NCI-H1092 (cell line): ENCODE measurements at regions not wholly inside any gene's neighbourhood (a gene's known extent, or its start where the extent isn't known, plus 50 kb on each side); places are given as distances from the start of the nearest gene placed in this dataset.

Experiments
- DNase-seq: peaks from one replicate; lab custom pipeline; 2025; lab: John Stamatoyannopoulos, UW

DNA sequence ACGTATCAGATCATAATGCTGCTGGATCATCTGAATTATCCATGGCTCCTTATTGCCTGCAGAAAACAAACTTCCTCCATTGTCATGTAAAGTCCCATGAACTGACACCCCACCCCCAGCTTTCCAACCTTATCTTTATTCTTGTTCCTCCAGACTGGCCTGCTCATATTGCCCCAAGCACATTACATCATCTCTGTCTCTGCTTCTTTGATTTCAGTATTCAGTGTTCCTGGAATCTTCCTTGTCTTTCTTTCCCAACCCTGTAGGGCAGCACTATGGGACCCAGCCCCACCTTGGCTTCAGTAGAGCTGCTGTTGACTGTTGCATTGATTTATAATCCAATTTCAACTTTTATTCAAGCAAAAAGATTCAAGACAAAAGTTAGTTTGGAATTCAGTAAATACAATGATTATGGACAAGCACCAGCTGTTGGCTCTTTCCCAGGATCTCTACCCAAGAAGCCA is 187.5 kb upstream of the ECI2 start:
- no peak for DNase-seq

- no peak for DNase-seq
Measured at GRCh38 chr6:4322134-4322845, 186.9 kb upstream of the ECI2 start.

- no peak for DNase-seq
Measured at GRCh38 chr6:4320860-4321259, 185.5 kb upstream of the ECI2 start.

- DNase-seq = no peak
Measured at GRCh38 chr6:4319981-4320683, 184.8 kb upstream of the ECI2 start.

GRCh38 chr6:4318321-4318720 is 182.9 kb upstream of the ECI2 start:
- DNase-seq = no peak

DNA sequence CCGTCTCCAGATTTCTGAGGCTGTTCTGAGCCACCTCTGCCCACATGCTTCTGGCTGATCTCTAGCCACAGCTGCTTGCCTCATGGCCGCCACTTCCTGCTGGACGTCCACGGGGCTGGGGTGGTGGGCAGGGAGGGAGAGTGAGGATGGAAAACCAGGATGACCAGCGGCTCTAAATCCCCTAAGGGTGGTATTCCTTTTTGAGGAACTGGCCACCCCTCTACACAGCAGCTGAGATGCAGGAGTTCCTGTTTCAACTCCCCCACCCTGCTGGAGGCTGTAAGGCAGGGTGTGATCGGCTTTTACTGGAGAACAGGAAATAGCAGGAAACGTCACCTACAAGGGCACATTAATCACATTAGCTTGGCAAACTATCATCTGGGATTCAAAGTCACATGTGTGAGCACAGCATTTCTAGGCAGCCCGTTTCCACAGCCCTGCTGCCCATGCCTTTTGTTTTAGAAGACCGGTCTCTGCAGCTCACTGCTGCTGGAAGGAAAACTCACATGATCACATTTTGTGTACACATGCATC is 181.6 kb upstream of the ECI2 start:
- DNase-seq = no peak

DNA sequence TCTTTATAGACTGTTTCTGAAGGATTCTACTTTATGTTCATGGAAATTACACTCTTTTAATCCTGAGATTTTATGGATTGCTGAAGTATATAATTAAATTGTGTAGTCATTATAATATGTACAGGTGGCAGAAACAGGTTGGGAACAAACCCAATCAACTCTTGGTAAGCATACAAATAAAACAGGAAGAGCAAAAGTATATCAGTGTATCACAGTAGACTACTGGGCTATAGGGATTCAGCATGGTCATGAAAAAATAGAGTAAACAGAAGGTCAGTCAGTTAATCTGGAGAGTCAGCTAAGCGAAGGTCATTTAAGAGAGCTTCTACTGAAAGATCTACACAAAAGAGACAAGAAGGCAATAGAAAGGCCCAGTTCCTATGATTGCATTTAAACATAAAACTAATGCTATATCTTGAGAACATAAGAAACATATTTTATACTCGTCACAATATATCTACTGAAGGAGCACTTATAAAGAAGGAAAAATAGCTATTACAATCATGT is 178.9 kb upstream of the ECI2 start:
- no peak for DNase-seq

- DNase-seq = no peak
Measured at GRCh38 chr6:4313044-4313686, 177.8 kb upstream of the ECI2 start.

DNA sequence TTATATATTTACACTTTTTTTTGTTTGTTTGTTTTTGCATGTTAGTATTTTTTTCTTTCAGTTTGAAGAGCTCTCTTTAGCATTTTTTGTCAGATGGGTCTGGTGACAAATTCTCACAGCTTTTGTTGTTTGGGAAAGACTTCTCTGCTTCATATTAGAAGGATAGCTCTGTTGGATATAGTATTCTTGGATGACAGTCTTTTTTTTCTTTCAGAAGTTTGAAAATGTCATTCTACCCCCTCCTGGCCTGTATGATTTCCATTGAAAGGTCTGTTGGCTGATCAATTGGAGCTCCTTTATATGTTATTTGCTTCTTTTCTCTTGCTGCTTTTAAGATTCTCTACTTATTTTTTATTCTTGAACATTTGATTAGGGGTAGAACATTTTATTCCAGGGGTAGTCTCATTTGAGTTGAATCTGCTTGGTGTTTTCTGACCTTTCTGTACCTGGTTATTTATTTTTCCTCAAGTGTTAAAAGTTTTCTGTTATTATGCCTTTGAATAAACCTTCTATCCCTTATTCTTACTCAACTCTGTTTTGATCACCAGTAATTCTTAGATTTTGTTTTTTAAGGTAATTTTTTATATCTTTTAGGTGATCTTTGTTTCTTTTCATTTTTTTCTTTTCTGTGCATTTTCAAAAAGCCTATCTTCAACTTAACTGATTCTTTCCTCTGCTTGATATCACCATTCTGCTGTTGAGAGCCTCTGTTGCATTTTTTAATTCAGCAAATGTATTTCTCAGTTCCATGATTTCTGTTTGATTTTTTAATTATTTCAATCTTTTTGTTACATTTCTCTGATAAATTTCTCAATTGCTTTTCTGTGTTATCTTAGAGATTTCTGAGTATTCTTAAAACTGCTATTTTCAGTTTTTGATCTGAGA is 176.8 kb upstream of the ECI2 start:
- DNase-seq = no peak

DNA sequence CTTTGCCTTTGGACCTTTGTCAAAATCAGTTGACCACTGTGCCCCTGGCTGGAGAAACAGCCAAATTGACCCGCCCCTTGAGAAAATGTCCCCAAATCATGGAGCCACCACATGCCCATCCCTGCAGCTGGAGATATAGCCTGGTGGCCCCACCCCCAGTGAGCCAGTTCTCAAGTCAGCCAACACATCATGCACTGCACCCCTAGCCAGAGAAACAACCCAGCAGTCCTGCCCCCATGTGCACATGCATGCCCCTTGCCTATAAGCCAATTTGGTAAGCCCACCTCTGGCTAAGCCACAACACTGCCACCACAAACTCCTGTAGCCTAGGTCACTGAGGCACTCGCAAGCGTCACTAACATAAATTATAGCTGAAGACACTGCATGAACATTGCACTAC is 174.2 kb upstream of the ECI2 start:
- DNase-seq = no peak

DNA sequence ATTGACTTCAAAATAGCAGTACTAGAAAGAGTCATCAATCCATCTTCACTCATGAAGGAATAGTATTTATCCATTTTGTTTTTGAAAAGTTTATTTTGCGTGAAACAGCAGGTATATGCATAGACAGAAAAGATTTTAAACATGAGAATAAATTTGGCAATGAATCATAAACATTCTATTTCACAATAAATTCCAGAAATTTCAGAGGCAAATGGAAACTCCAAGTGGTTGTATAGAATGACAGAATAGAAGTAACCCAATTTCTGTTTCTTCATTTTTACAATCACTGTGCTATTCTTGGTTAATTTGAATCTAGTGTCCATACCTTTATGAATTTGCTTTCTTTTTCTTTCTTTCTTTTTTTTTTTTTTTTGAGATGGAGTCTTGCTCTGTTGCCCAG is 173.0 kb upstream of the ECI2 start:
- DNase-seq = no peak

GRCh38 chr6:4304927-4305455 is 169.6 kb upstream of the ECI2 start:
- no peak for DNase-seq

DNA sequence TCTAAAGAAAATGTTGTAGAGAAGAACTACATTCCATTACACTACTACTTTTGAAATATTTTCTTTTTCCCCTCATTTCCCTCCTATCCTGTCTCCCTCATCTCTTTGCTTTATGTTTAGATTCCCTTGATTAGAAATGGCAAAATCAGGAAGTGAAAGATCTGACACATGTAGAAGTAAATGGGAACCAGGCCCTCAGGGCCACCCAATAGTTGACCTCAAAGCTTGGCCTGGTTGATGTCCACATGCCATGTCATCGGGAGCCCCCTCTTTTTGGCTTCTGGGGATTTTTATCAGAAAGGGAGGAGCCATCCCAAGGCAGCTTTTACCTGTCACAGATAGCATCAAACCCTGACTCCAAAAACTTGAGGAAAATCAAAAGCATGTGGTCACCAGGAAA is 168.3 kb upstream of the ECI2 start:
- no peak for DNase-seq

DNA sequence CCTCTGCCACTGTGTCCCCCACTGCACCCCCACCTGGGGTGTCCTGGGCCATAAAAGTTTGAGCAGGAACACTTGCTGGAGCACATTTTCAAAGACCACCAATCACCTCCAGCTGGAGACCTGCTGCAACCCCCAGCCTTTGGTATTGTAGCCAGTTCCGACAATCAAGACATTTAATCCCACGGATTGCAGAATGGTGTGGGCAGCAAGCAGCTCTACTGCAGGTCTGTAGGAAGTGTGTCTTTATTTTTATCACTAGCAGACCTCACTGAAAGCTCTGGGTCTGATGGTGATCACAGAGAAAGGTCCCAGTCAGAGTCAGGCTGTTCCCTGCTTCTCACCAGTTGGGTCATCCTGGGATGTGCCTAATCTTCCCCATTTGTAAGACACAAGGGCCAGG is 167.1 kb upstream of the ECI2 start:
- no peak for DNase-seq

DNA sequence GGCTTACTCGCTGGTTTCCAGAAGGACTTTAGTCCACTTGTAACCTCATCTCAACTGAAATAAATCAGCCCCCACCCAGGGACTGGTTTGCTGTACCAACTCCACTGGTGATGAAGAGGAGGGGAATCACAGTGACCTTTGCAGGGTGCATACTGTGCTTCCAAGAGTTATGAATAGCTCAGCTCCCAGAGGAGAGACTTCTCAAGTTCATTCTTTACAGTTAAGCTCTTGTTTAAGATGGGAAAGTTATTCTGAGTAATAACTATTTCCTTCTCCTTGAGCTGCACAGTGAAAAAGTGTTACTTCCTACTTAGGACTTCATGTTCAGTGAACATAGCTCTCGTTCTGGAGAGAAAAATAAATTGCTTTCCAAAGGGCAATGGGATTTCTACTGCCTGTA is 166.5 kb upstream of the ECI2 start:
- DNase-seq = no peak

GRCh38 chr6:4300917-4301316 is 165.5 kb upstream of the ECI2 start:
- no peak for DNase-seq

- no peak for DNase-seq
Measured at GRCh38 chr6:4299476-4299875, 164.1 kb upstream of the ECI2 start.

DNA sequence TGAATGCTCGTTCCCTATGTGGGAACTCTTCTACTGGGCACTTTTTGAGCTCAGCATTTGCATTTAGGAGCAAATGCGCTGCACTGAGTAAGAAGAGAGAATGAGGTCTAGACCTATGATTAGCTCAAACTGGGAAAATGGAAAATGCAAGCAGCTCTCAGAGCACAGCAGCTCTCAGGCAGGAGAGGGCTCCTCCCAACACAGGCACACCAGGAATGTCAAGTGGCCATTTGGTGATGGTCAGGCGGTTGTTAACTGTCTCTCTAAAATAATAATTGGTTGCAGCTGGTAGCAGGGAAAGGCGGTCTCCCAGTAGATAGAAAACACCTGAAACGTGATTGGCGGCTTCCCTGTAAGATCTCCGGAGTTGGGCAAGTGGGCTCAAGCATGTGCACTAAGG is 162.0 kb upstream of the ECI2 start:
- no peak for DNase-seq

DNA sequence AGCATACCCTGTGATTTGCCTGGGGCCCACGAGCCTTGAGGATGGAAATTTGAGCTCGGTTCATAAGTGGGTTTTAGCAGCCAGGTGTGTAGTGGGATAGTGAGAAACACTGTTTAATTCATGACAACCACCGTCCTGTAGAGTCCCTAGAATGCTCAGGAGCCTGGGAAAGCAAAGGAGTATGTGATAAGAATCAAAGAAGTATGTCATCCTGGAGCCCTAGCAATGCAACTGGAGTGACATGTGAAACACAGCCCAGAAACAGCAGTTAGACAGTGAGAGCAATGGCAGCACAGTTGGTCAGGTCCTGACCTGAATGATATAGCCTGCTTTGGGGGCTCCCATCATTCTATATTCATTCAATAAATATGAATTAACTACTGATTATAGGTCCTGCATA is 161.2 kb upstream of the ECI2 start:
- no peak for DNase-seq

GRCh38 chr6:4295783-4296155 is 160.4 kb upstream of the ECI2 start:
- no peak for DNase-seq

DNA sequence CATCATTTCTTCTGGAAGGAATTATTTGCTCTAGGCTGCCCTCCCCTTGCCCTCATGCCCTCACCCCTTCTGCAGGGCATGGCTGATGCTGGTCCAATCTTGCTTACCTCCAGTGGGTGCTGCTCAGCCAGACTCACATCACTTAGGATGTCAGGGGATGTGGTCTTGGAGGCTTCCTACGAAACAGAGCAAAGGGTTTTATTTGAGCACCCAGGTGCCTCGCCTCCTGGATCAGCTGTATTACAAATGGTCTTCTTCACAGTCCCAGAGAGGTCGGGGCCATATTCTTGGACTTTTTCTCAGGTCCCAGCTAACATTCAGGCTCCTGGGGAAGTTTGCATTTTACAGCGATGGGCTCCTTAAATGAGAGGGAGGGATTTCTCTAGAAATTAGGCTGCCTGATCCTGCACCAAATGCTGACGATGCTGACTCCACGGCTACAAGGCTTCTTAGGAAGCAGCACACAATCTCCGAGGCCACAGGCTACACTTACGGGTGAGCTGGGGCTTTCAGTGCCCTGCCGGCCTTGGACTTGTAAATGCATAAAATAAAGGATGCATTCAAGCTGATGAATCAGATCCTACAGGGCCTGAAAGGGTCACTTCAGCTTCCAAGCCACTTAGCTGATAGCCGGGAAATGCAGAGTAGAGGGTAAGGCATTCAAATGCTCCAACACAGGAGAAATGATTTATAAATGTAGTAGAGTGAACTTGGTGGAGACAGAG is 159.8 kb upstream of the ECI2 start:
- no peak for DNase-seq
